ENCODE measurements at regions not wholly inside any gene's neighbourhood (a gene's known extent, or its start where the extent isn't known, plus 50 kb on each side); places are given as distances from the start of the nearest gene placed in this dataset.

DNA sequence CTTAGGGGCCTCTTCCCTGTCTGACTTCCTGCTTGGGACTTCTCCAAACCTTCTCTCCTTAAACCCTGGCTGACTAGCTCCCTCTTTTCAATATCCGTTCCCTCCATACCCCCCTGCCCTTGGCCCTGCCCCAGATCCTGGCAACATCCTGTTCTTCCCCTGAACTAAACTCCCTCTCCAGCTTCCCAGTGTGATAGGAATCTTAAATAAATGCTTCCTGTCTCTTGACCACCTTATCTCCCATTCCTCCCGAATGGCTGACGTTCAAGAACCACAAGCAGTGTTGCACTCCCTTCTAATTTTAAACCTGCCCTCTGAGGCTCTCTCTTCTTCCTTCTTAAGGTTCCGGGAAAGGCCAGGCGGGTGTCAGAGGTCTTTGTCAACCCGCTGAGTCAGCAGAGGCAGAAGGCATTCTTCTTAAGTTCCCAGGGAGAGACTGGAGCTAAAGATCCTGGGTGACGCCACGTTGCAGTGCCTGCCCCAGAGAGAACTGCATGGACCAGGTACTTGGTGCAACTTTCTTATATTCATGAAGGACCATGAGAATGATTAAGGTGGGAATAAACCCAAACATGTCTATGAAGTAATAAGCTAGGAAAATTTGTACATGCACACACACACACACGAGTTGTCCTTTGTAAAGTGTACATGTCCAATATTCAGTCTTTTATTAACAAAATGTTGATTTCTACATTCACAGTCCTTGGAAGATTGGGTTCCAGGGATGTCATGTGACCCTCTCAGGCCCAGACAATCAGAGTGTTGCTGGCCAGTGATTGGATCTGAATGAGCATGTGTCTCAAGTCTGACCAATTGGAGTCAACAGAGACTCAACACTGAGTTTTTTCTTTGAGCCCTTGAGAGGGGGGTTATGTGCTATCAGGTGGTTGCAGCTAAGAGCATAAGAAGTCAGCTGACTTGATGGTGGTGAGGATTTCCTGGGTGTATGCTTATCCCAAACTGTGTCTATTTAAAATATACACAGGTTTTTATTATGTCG, 420.2 kb upstream of the TBX3 start:
- TF ChIP-seq, protein P1, sequence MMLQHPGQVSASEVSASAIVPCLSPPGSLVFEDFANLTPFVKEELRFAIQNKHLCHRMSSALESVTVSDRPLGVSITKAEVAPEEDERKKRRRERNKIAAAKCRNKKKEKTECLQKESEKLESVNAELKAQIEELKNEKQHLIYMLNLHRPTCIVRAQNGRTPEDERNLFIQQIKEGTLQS (IDR thresholded peaks at IDR 0.05): no peak
- TF ChIP-seq, protein P1 (CRISPR knock-in tag; conservative IDR thresholded peaks at IDR 0.05): no peak
- TF ChIP-seq SIRT6 (IDR thresholded peaks at IDR 0.05; ENCODE audit: low read depth, low read length) (no peak), CBFA2T3 (IDR thresholded peaks at IDR 0.05) (no peak), EZH2 (IDR thresholded peaks at IDR 0.05; ENCODE audit: borderline replicate concordance, low read depth, low read length) (no peak), HDAC1 (IDR thresholded peaks at IDR 0.05) (no peak), RAD51 (IDR thresholded peaks at IDR 0.05; ENCODE audit: borderline replicate concordance, low read depth) (peak; percentile 69), ZNF263 (CRISPR knock-in tag; IDR thresholded peaks at IDR 0.05; ENCODE audit: borderline replicate concordance) (no peak), WHSC1 (IDR thresholded peaks at IDR 0.05; ENCODE audit: low read length) (no peak)
- TF ChIP-seq, protein P2, sequence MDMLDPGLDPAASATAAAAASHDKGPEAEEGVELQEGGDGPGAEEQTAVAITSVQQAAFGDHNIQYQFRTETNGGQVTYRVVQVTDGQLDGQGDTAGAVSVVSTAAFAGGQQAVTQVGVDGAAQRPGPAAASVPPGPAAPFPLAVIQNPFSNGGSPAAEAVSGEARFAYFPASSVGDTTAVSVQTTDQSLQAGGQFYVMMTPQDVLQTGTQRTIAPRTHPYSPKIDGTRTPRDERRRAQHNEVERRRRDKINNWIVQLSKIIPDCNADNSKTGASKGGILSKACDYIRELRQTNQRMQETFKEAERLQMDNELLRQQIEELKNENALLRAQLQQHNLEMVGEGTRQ (CRISPR knock-in tag; IDR thresholded peaks at IDR 0.05): peak; percentile 86
- TF ChIP-seq, protein P3, sequence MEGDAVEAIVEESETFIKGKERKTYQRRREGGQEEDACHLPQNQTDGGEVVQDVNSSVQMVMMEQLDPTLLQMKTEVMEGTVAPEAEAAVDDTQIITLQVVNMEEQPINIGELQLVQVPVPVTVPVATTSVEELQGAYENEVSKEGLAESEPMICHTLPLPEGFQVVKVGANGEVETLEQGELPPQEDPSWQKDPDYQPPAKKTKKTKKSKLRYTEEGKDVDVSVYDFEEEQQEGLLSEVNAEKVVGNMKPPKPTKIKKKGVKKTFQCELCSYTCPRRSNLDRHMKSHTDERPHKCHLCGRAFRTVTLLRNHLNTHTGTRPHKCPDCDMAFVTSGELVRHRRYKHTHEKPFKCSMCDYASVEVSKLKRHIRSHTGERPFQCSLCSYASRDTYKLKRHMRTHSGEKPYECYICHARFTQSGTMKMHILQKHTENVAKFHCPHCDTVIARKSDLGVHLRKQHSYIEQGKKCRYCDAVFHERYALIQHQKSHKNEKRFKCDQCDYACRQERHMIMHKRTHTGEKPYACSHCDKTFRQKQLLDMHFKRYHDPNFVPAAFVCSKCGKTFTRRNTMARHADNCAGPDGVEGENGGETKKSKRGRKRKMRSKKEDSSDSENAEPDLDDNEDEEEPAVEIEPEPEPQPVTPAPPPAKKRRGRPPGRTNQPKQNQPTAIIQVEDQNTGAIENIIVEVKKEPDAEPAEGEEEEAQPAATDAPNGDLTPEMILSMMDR (IDR thresholded peaks at IDR 0.05 in 2 of 3, conservative IDR thresholded peaks at IDR 0.05 in 1 of 3; ENCODE audit: insufficient read depth in 2 of 3, low read depth in 1 of 3, low read length in 3 of 3): no peak

All from K562 (cell line).